SH-SY5Y (cell line): ENCODE measurements at regions not wholly inside any gene's neighbourhood (a gene's known extent, or its start where the extent isn't known, plus 50 kb on each side); places are given as distances from the start of the nearest gene placed in this dataset.

Experiments
- GATA2 ChIP-seq: IDR thresholded peaks from 2 replicates; pipeline ENCODE4 v1.6.1; 2011; ENCODE audit warnings: mild to moderate bottlenecking, low read depth, low read length
- GATA3 ChIP-seq: IDR thresholded peaks from 2 replicates; pipeline ENCODE4 v1.6.1; 2011; ENCODE audit warnings: low read depth, mild to moderate bottlenecking, low read length, moderate library complexity

GRCh38 chr11:131074573-131074972 lies 158.3 kb upstream of the SNX19 start:
- TF ChIP-seq GATA2 (no peak), GATA3 (no peak)
